H1 (cell line): ENCODE measurements at regions not wholly inside any gene's neighbourhood (a gene's known extent, or its start where the extent isn't known, plus 50 kb on each side); places are given as distances from the start of the nearest gene placed in this dataset.

Source experiments
- CTCF ChIA-PET: fragments of 300-600 bp; sonication (Branson Sonifier 250); formaldehyde crosslinking; loops from one replicate; lab custom pipeline; 2021; ENCODE audit not compliant: partially characterized antibody; lab: Charles Lee
- POLR2A ChIA-PET: fragments of 300-600 bp; sonication (Branson Sonifier 250); formaldehyde crosslinking; loops from one replicate; lab custom pipeline; 2021; ENCODE audit warnings: inconsistent platforms; ENCODE audit not compliant: partially characterized antibody; lab: Charles Lee
- DNase-seq, 2 experiments: peaks; one replicate each; pipeline versions ENCODE4 v3.0.0 to v3.0.0-alpha.2; 2010 to 2022; ENCODE audit warnings: low spot score in 2 of 2, low read depth in 1 of 2, mixed read lengths in 1 of 2
- FAIRE-seq: peaks from 2 replicates; lab custom pipeline; 2011; peaks lifted over from hg19 to GRCh38; lab: Jason Lieb, UNC
- H2AFZ ChIP-seq: 2 replicates; pipeline ENCODE4 v1.8.1; 2012; ENCODE audit warnings: low read length, inconsistent platforms
- H2AK5ac ChIP-seq: 2 replicates; pipeline ENCODE4 v1.6.1; 2013; ENCODE audit warnings: low read depth, low read length
- H2BK120ac ChIP-seq: replicated peaks from 2 replicates; pipeline ENCODE3; 2013; ENCODE audit warnings: low read depth, low read length, inconsistent platforms
- H2BK12ac ChIP-seq: 2 replicates; pipeline ENCODE4 v1.6.1; 2013; ENCODE audit warnings: low read depth, low read length
- H2BK15ac ChIP-seq: 2 replicates; pipeline ENCODE4 v1.6.1; 2013; ENCODE audit warnings: low read length
- H2BK20ac ChIP-seq: 2 replicates; pipeline ENCODE4 v1.6.1; 2013; ENCODE audit warnings: low read length
- H2BK5ac ChIP-seq: 2 replicates; pipeline ENCODE4 v1.6.1; 2013; ENCODE audit warnings: low read depth, low read length
- H3K14ac ChIP-seq: 2 replicates; pipeline ENCODE4 v1.6.1; 2013; ENCODE audit warnings: inconsistent platforms; ENCODE audit not compliant: insufficient read length
- H3K18ac ChIP-seq: 2 replicates; pipeline ENCODE4 v1.6.1; 2013; ENCODE audit warnings: low read length; ENCODE audit errors: extremely low read depth
- H3K23ac ChIP-seq: 2 replicates; pipeline ENCODE4 v1.6.1; 2013; ENCODE audit warnings: inconsistent platforms; ENCODE audit not compliant: insufficient read length
- H3K23me2 ChIP-seq: 2 replicates; pipeline ENCODE4 v1.6.1; 2013; ENCODE audit warnings: low read depth, low read length
- H3K27ac ChIP-seq: 2 replicates; pipeline ENCODE4 v1.6.1; 2011; ENCODE audit warnings: low read depth, low read length, inconsistent platforms
- H3K27me3 ChIP-seq, 4 experiments: replicated peaks in 1 of 4; 1 replicate in 1 of 4; 2 replicates in 3 of 4; pipeline versions ENCODE4 v1.6.1 to v1.8.1; 2011 to 2013; ENCODE audit warnings: low read length in 3 of 4, mild to moderate bottlenecking in 3 of 4, inconsistent platforms in 2 of 4, mixed read lengths in 2 of 4, moderate library complexity in 1 of 4; ENCODE audit not compliant: control insufficient read depth in 3 of 4, insufficient read depth in 3 of 4; ENCODE audit errors: extremely low read depth in 1 of 4
- H3K36me3 ChIP-seq, 4 experiments: 2 replicates each; pipeline versions ENCODE4 v1.6.1 to v1.8.1; 2011 to 2013; ENCODE audit warnings: mild to moderate bottlenecking in 4 of 4, low read length in 3 of 4, moderate library complexity in 2 of 4, control low read depth in 1 of 4, inconsistent platforms in 1 of 4; ENCODE audit not compliant: insufficient read depth in 4 of 4, control insufficient read depth in 2 of 4
- H3K4ac ChIP-seq: replicated peaks from 2 replicates; pipeline ENCODE3; 2013; ENCODE audit warnings: low read length, low read depth, mixed read lengths, inconsistent platforms; ENCODE audit not compliant: insufficient read length
- H3K4me1 ChIP-seq, 4 experiments: replicated peaks in 1 of 4; 1 replicate in 1 of 4; 2 replicates in 3 of 4; pipeline versions ENCODE4 v1.6.1 to v1.8.1; 2011 to 2013; ENCODE audit warnings: low read length in 3 of 4, inconsistent platforms in 2 of 4, mixed read lengths in 1 of 4; ENCODE audit not compliant: insufficient read depth in 4 of 4, control insufficient read depth in 3 of 4
- H3K4me2 ChIP-seq, 2 experiments: 2 replicates each; pipeline versions ENCODE4 v1.6.1 to v1.8.1; 2011 to 2013; ENCODE audit warnings: low read depth in 2 of 2, low read length in 2 of 2, control low read depth in 1 of 2, inconsistent platforms in 1 of 2, mild to moderate bottlenecking in 1 of 2; ENCODE audit not compliant: insufficient read depth in 1 of 2
- H3K4me3 ChIP-seq, 4 experiments: fragments of 200-600, 300-600 bp in 1 of 4; sonication (generic), shearing (Covaris generic), sonication (Bioruptor Twin) in 1 of 4; 2 replicates each; pipeline versions ENCODE4 v1.5.1 to v1.8.1; 2011 to 2016; ENCODE audit warnings: low read length in 4 of 4, low read depth in 3 of 4, control low read depth in 2 of 4, inconsistent platforms in 2 of 4, mild to moderate bottlenecking in 2 of 4, mixed read lengths in 1 of 4, moderate library complexity in 1 of 4; ENCODE audit not compliant: insufficient read depth in 2 of 4; ENCODE audit errors: extremely low read depth in 1 of 4
- H3K56ac ChIP-seq: replicated peaks from 2 replicates; pipeline ENCODE3; 2013; ENCODE audit warnings: low read depth, mild to moderate bottlenecking, mixed read lengths, low read length, inconsistent platforms; ENCODE audit not compliant: insufficient read length
- H3K79me1 ChIP-seq: 2 replicates; pipeline ENCODE4 v1.6.1; 2013; ENCODE audit warnings: low read depth, low read length, control low read depth
- H3K79me2 ChIP-seq, 2 experiments: 2 replicates each; pipeline versions ENCODE4 v1.6.1 to v1.8.1; 2012 to 2013; ENCODE audit warnings: low read length in 2 of 2, mild to moderate bottlenecking in 2 of 2, inconsistent platforms in 1 of 2; ENCODE audit not compliant: insufficient read depth in 2 of 2, control insufficient read depth in 1 of 2
- H3K9ac ChIP-seq, 4 experiments: replicated peaks in 1 of 4; 1 replicate in 1 of 4; 2 replicates in 3 of 4; pipeline versions ENCODE4 v1.6.1 to v1.8.1; 2011 to 2013; ENCODE audit warnings: low read depth in 3 of 4, low read length in 3 of 4, control low read depth in 2 of 4, mild to moderate bottlenecking in 2 of 4, moderate library complexity in 2 of 4, inconsistent platforms in 1 of 4; ENCODE audit errors: extremely low read depth in 1 of 4
- H3K9me3 ChIP-seq, 2 experiments: 2 replicates each; pipeline versions ENCODE4 v1.6.1 to v1.8.1; 2012 to 2013; ENCODE audit warnings: mild to moderate bottlenecking in 2 of 2, moderate library complexity in 2 of 2, control low read depth in 1 of 2, inconsistent platforms in 1 of 2, low read depth in 1 of 2, low read length in 1 of 2, mixed read lengths in 1 of 2; ENCODE audit not compliant: insufficient read depth in 2 of 2
- H4K20me1 ChIP-seq, 2 experiments: replicated peaks in 1 of 2; 2 replicates each; pipeline versions ENCODE3 to v1.8.1; 2011 to 2013; ENCODE audit warnings: inconsistent platforms in 2 of 2, low read length in 2 of 2, mild to moderate bottlenecking in 1 of 2; ENCODE audit not compliant: insufficient read depth in 2 of 2, control insufficient read depth in 1 of 2
- H4K5ac ChIP-seq: 2 replicates; pipeline ENCODE4 v1.6.1; 2013; ENCODE audit warnings: low read length, low read depth, mixed read lengths, inconsistent platforms; ENCODE audit not compliant: insufficient read length
- H4K8ac ChIP-seq: 2 replicates; pipeline ENCODE4 v1.8.0; 2013; ENCODE audit warnings: mild to moderate bottlenecking, moderate library complexity, low read length, inconsistent platforms; ENCODE audit not compliant: insufficient read depth; ENCODE audit errors: extremely low read depth
- H4K91ac ChIP-seq: replicated peaks from 2 replicates; pipeline ENCODE3; 2013; ENCODE audit warnings: low read length, mixed read lengths, inconsistent platforms; ENCODE audit not compliant: insufficient read length
- BACH1 ChIP-seq: IDR thresholded peaks from 2 replicates; pipeline ENCODE4 v1.6.1; 2012; ENCODE audit warnings: low read length, improper control_type of control experiment
- CREB1 ChIP-seq: IDR thresholded peaks from 2 replicates; pipeline ENCODE4 v1.6.1; 2012; ENCODE audit warnings: inconsistent platforms
- EP300 ChIP-seq, 2 experiments: IDR thresholded peaks; 1 replicate in 1 of 2; 2 replicates in 1 of 2; pipeline ENCODE4 v1.6.1; 2011 to 2012; ENCODE audit warnings: low read depth in 2 of 2, low read length in 2 of 2, mild to moderate bottlenecking in 2 of 2, borderline replicate concordance in 1 of 2, inconsistent platforms in 1 of 2, moderate library complexity in 1 of 2
- GABPA ChIP-seq: IDR thresholded peaks from 2 replicates; pipeline ENCODE4 v1.6.1; 2011; ENCODE audit warnings: mild to moderate bottlenecking, low read length, moderate library complexity, borderline replicate concordance; ENCODE audit not compliant: insufficient read depth
- JUN ChIP-seq: IDR thresholded peaks from 2 replicates; pipeline ENCODE4 v1.6.1; 2011; ENCODE audit warnings: low read depth, mild to moderate bottlenecking, improper control_type of control experiment, low read length
- MAX ChIP-seq: IDR thresholded peaks from 2 replicates; pipeline ENCODE4 v1.6.1; 2012; ENCODE audit warnings: inconsistent platforms
- NRF1 ChIP-seq: IDR thresholded peaks from 2 replicates; pipeline ENCODE4 v1.6.1; 2011; ENCODE audit warnings: mild to moderate bottlenecking, low read depth, low read length, improper control_type of control experiment
- POLR2A ChIP-seq, 2 experiments: IDR thresholded peaks; 1 replicate in 1 of 2; 2 replicates in 1 of 2; pipeline ENCODE4 v1.6.1; 2011; ENCODE audit warnings: low read depth in 2 of 2, low read length in 2 of 2, mild to moderate bottlenecking in 2 of 2; ENCODE audit errors: control extremely low read depth in 1 of 2
- RBBP5 ChIP-seq: IDR thresholded peaks from 2 replicates; pipeline ENCODE4 v1.7.1; 2012; ENCODE audit warnings: low read depth, mild to moderate bottlenecking, inconsistent platforms, low read length, moderate library complexity, borderline replicate concordance
- RNF2 ChIP-seq: fragments of 200-900, 300-1000 bp; sonication (generic); IDR thresholded peaks from 2 replicates; pipeline ENCODE4 v1.7.1; 2016; ENCODE audit warnings: borderline replicate concordance, low read depth, mild to moderate bottlenecking, antibody characterized with exemption, low read length; ENCODE audit not compliant: poor library complexity, severe bottlenecking; ENCODE audit errors: missing control alignments
- RXRA ChIP-seq: IDR thresholded peaks from 2 replicates; pipeline ENCODE4 v1.6.1; 2011; ENCODE audit warnings: low read depth, mild to moderate bottlenecking, low read length, moderate library complexity; ENCODE audit not compliant: insufficient read depth
- WGBS, 2 experiments: shearing (Covaris generic) in 1 of 2; methylation state at CpG; one replicate each; pipeline versions ENCODE4 v1.1.6 to v1.1.7; 2013 to 2015; ENCODE audit warnings: low lambda C conversion rate in 2 of 2, mixed read lengths in 2 of 2, inconsistent platforms in 1 of 2, low coverage in 1 of 2, missing lambda C conversion rate in 1 of 2; ENCODE audit not compliant: insufficient replicate concordance in 2 of 2, insufficient coverage in 1 of 2, insufficient read length in 1 of 2; ENCODE audit errors: extremely low coverage in 1 of 2, missing lambda C conversion rate in 1 of 2; 5-methylcytosine and 5-hydroxymethylcytosine counted together

GRCh38 chr1:4161366-4162006 lies 261.4 kb upstream of the C1orf174 start:
- FAIRE-seq (no peak), DNase-seq (no peak)
- no peak overlapping the region for H3K18ac ChIP-seq
- TF ChIP-seq BACH1: no peak
- no peak for TF ChIP-seq EP300 (IDR thresholded peaks at IDR 0.05; ENCODE audit: borderline replicate concordance in 1 of 2, low read depth in 2 of 2, low read length in 2 of 2)
- no peak for TF ChIP-seq RBBP5
- TF ChIP-seq RNF2: no peak
- TF ChIP-seq CREB1: no peak
- TF ChIP-seq MAX: no peak
- no peak for TF ChIP-seq RXRA
- TF ChIP-seq POLR2A (IDR thresholded peaks at IDR 0.05; ENCODE audit: control extremely low read depth in 1 of 2, low read depth in 2 of 2, low read length in 2 of 2): no peak
- TF ChIP-seq GABPA: no peak
- TF ChIP-seq NRF1: no peak
- no peak for TF ChIP-seq JUN
- no peaks in the 10 kb centered on the region for H3K36me3 ChIP-seq
- no peak overlapping the region for H2BK12ac ChIP-seq
- no peak overlapping the region for H3K9ac ChIP-seq
- H4K8ac ChIP-seq: no peak overlapping the region
- H3K27me3 ChIP-seq: no peaks in the 10 kb centered on the region
- H4K91ac ChIP-seq: no peak overlapping the region
- H3K14ac ChIP-seq: no peak overlapping the region
- no peak overlapping the region for H2AK5ac ChIP-seq
- no peaks in the 10 kb centered on the region for H3K79me2 ChIP-seq
- no peak overlapping the region for H2BK20ac ChIP-seq
- no peak overlapping the region for H4K5ac ChIP-seq
- H3K79me1 ChIP-seq: no peaks in the 10 kb centered on the region
- WGBS, 2 experiments: 80% methylated on average over 18 of the region's 29 CpGs; no CpG with 5 or more reads in 1 of the 2 experiments
- H4K20me1 ChIP-seq: peaks cover 0 to 2% of the 10 kb centered on the region in 2 experiments
- H3K23me2 ChIP-seq: no peaks in the 10 kb centered on the region
- H2AFZ ChIP-seq: no peak overlapping the region
- no peak overlapping the region for H3K56ac ChIP-seq
- no peaks in the 10 kb centered on the region for H3K4me1 ChIP-seq
- H3K9me3 ChIP-seq: no peaks in the 10 kb centered on the region
- no peak overlapping the region for H3K27ac ChIP-seq
- ChIA-PET POLR2A (no interaction called here), CTCF (no interaction called here)
- H2BK120ac ChIP-seq: no peak overlapping the region
- H2BK5ac ChIP-seq: no peak overlapping the region
- no peak overlapping the region for H3K4me2 ChIP-seq
- no peak overlapping the region for H3K23ac ChIP-seq
- H3K4ac ChIP-seq: no peak overlapping the region
- no peak overlapping the region for H3K4me3 ChIP-seq
- no peak overlapping the region for H2BK15ac ChIP-seq
